ENCODE measurements at regions not wholly inside any gene's neighbourhood (a gene's known extent, or its start where the extent isn't known, plus 50 kb on each side); places are given as distances from the start of the nearest gene placed in this dataset.
"Not testable (repeated sequence)": the region's sequence is repeated elsewhere in the genome, so short reads cannot be mapped to it uniquely, and the experiment has no call there.

- no peak overlapping the region for H3K4me3 ChIP-seq (replicated peaks; ENCODE audit: low read depth, low read length)
- no peak for DNase-seq (ENCODE audit: extremely low read depth, insufficient read length)
- no peaks in the 10 kb centered on the region for H3K27me3 ChIP-seq (replicated peaks; ENCODE audit: control insufficient read depth, insufficient read depth, low read length)
- TF ChIP-seq CTCF (IDR thresholded peaks at IDR 0.05; ENCODE audit: insufficient read depth, low read length, poor library complexity, severe bottlenecking) = no peak
- H3K36me3 ChIP-seq (ENCODE audit: control insufficient read depth, insufficient read depth, low read length) = no peaks in the 10 kb centered on the region
Measured at GRCh38 chr2:131966256-131966655, 195.5 kb downstream of the ANKRD30BL start.

GRCh38 chr2:131958019-131958609 is 203.6 kb downstream of the ANKRD30BL start:
- not testable (repeated sequence) for DNase-seq (ENCODE audit: extremely low read depth, insufficient read length)

GRCh38 chr2:131948641-131949040 is 213.1 kb downstream of the ANKRD30BL start:
- H3K27me3 ChIP-seq (replicated peaks; ENCODE audit: control insufficient read depth, insufficient read depth, low read length); DNase-seq (ENCODE audit: extremely low read depth, insufficient read length); H3K36me3 ChIP-seq (ENCODE audit: control insufficient read depth, insufficient read depth, low read length); H3K4me3 ChIP-seq (replicated peaks; ENCODE audit: low read depth, low read length): not testable (repeated sequence)

More at GRCh38 chr2:131958019-131958609, 203.6 kb downstream of the ANKRD30BL start:
- not testable (repeated sequence) for H3K27me3 ChIP-seq (replicated peaks; ENCODE audit: control insufficient read depth, insufficient read depth, low read length); H3K36me3 ChIP-seq (ENCODE audit: control insufficient read depth, insufficient read depth, low read length); H3K4me3 ChIP-seq (replicated peaks; ENCODE audit: low read depth, low read length)

GRCh38 chr2:131923287-131923686 is 238.5 kb downstream of the ANKRD30BL start:
- H3K27me3 ChIP-seq (replicated peaks; ENCODE audit: control insufficient read depth, insufficient read depth, low read length); H3K36me3 ChIP-seq (ENCODE audit: control insufficient read depth, insufficient read depth, low read length); H3K4me3 ChIP-seq (replicated peaks; ENCODE audit: low read depth, low read length): not testable (repeated sequence)
- DNase-seq (ENCODE audit: extremely low read depth, insufficient read length) = peak; percentile 10

- not testable (repeated sequence) for H3K27me3 ChIP-seq (replicated peaks; ENCODE audit: control insufficient read depth, insufficient read depth, low read length); H3K4me3 ChIP-seq (replicated peaks; ENCODE audit: low read depth, low read length); H3K36me3 ChIP-seq (ENCODE audit: control insufficient read depth, insufficient read depth, low read length)
- DNase-seq (ENCODE audit: extremely low read depth, insufficient read length) = peak; percentile 6
Measured at GRCh38 chr2:131922854-131923253, 238.9 kb downstream of the ANKRD30BL start.

All from GM06990 (cell line).